NCI-H526 treated with DMSO at 0.1 percent for 48 hours (cell line): ENCODE measurements at regions not wholly inside any gene's neighbourhood (a gene's known extent, or its start where the extent isn't known, plus 50 kb on each side); places are given as distances from the start of the nearest gene placed in this dataset.

Experiments
- DNase-seq: peaks from one replicate; lab custom pipeline; 2025; lab: John Stamatoyannopoulos, UW

DNA sequence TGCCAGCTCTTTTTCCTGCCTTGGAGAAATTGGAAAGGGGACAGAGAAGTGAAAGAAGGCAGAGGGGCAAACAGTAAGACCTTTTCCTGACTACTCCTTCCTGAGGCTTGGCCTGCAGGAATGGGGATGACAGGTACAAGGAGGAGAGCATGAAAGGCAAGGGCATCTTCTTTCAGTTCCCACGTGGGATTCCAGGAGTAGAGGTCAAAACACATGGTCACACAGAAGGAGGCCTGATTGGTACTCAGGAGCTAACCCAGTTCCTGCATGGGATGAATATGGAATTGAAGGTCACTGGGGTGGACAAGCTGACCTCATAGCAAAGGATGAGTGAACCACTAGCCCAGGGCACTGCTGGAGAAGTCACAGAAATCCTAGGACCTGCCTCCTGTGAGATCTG, 112.5 kb upstream of the ZNF366 start:
- no peak for DNase-seq

- DNase-seq = no peak
Measured at GRCh38 chr5:72619251-72619650, 112.0 kb upstream of the ZNF366 start.

GRCh38 chr5:72618708-72619107, 111.5 kb upstream of the ZNF366 start:
- DNase-seq = no peak

GRCh38 chr5:72615061-72615460, 107.9 kb upstream of the ZNF366 start:
- DNase-seq = no peak

- no peak for DNase-seq
Measured at GRCh38 chr5:72613515-72613914, 106.3 kb upstream of the ZNF366 start.

GRCh38 chr5:72612810-72613209, 105.6 kb upstream of the ZNF366 start:
- DNase-seq = no peak

DNA sequence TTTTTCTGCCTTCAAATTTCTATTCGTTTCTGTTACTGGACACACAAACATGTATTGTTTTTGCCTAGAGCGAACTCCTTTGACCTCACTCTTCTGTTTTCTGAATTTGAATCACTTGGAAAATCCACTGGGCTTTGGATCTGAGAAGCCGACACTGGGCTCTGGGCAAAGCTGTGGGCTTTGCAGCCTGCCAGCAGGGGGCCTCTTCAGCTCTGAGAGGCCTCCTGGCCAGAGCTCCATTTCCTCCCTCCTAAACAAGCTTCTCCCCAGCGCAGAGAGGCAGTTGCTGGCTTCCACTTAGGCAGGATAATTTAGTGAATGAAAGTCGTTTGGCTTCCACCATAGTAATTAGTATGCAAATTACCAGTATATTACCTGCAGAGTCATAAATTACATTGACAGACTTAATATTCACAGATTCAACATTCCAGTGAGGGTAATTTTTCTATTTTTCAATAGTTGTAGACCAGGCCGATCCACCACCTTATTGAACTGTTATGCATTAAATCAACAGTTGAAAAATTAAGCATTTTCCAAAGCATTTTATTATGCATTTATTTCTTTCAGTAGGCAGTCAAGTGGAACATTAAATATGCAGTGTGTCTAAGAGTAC, 104.0 kb upstream of the ZNF366 start:
- peak; percentile 61 for DNase-seq

DNA sequence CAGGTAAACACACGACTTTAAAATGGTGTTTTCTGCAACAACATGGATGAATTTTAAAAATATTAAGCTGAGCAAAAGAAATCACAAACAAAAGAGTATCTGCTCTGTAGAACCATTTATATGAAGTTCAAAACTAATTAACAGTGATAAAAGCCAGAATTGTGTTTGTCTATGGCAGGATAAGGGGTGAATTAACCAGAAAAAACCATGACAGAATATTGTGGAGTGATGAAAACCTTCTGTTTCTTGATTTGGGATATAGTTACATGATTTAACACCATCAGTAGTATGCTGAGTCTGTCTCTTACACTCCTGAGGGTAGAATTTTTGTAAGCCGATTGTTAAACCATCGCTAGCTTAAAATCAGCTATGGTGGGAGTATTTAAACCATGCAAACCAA, 101.7 kb upstream of the ZNF366 start:
- no peak for DNase-seq

DNA sequence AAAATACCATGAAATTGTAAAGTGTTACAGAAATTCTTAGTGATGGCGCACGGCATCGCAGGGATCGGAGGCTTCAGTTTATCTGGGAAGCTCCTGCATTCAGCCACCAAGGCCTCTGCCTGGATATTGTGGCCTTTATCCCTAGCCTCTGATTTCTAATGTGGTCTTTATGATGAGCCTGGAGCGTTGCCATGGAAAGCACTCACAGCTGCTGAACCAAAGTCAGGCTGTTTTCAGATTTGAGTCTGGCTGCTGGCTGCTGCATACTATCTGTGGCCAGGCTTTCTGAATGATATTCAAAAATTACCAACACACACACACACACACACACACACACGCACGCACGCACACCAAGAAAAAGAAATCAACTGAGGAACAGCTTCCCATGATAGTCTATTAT, 101.1 kb upstream of the ZNF366 start:
- DNase-seq = no peak

- DNase-seq = no peak
Measured at GRCh38 chr5:72607381-72607780, 100.2 kb upstream of the ZNF366 start.

DNA sequence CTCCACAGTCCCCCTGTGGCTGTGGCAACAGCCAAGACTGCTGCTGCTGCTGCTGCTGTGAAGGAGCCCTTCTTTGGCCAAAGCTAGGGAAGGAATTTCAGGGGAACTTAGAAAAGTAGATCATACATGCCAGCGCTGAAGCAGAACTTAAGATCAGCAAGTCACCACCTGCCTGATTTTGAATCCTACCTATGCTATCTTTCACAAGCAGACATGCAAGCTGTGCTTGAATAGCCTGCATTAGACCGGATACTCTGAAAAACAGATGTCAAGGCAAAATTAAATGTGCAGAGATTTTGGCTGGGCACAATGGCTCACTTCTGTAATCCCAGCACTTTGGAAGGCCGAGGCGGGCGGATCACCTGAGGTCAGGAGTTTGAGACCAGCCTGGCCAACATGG, 99.3 kb upstream of the ZNF366 start:
- no peak for DNase-seq

DNA sequence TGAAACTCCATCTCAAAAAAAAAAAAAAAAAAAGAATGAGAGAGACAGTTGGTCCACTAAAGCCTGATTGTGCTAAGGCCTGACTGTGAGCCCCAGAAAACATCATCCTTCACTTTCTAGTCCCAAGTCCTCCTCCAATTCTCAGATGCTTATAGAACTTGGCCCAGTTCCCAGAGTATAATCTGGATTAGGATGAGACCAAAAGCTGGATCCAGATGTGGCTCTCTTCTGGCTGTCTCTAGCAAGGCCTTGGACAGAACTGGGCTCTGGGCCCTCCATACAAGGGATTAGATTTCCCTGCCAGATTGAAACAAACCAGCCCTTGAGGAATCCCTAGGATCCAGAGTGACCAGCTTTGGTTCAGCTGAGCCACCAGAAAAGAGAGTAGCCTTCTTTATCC, 98.4 kb upstream of the ZNF366 start:
- no peak for DNase-seq

DNA sequence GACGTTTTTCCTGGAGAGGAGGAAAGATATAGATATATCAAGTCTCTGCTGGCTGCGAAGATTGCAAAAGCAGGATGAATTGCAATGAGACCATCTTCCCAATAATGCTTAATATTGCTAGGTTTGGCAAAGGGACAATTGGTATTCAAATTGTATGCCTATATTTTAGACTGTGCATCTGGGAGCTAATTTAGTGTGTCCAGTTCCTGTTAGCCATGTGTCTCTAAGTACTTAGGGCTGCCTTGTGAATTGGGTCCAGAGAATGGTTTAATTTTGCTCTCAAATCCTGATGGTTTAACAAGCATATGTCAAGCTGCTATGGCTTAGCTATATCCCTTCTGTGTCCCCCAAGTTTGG, 97.6 kb upstream of the ZNF366 start:
- DNase-seq = no peak

DNA sequence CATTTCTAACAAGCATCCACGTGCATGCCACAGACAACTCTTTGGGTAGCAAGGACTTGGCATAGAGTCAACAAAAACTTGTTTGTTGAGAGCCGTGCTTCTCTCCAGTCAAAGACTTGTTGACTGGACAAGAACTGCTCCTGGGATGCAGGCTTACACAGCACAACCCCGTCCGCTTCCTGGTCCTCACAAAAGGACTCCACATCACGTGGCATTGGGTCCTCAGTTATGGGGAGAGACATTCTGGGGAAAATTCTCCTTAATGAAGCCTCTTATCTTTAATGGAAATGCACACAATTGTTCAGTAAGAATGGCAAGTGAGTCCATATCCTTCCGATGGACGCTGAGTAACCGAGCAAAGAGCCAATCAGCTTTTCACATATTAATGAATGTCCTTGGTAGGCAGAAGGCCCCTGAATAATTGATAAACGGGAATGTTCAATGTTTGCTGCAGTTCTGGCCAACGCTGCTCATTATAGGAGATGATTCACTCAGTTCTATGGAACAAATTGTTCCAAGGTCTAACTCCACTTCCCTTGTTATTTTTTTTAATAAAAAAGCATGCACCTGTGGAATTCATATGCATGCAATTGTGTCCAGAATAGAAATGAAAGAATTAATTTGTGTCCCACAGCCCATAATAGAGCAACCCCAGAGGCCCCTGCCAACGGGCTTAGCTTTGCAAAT, 97.0 kb upstream of the ZNF366 start:
- DNase-seq = no peak

DNA sequence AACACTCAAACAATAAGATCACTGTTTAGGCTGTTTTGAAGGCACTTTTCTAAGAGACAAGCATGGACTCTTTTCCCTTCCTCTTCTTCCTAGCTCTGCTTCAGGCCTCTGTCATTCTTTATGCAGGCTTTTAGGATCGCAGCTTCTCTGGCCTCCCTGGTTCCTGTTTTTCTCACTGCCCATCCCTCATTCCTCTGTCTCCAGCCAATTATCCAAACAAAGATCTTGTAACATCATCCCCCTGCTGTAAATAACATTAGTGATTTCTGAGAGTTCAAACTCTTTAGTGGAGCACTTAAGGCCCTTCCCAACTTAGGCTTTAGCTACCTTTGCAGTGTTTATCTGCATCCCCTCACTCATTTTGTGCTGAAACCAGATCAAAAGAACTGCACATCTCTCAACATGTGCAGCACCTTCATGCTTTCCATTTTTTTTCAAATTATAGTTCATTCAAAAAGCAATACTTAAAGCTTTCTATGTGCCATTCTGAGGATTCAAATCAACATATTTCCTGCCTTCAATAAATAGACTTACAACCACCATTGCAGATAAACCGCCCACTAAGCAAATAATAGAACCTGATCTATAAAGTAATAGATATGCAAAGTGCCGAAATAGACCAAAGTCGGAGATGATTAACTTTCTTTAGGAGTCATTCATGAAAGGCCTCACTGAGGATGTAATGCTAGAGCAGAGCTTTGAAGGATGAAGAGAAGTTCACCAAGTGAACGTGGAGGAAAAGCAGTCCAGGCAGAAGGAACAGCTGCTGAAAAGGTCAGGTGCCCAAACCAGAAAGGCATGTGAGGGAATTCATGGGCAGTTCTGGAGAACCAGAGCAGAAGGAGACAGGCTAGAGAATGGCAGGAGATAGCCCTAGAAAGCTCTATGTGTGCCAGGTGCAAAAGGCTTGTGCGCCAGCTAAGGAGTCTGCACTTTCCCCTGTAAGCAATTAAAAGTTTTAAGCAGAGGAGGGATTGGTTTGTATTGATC, 95.8 kb upstream of the ZNF366 start:
- DNase-seq = no peak

GRCh38 chr5:72601861-72602260, 94.7 kb upstream of the ZNF366 start:
- no peak for DNase-seq

DNA sequence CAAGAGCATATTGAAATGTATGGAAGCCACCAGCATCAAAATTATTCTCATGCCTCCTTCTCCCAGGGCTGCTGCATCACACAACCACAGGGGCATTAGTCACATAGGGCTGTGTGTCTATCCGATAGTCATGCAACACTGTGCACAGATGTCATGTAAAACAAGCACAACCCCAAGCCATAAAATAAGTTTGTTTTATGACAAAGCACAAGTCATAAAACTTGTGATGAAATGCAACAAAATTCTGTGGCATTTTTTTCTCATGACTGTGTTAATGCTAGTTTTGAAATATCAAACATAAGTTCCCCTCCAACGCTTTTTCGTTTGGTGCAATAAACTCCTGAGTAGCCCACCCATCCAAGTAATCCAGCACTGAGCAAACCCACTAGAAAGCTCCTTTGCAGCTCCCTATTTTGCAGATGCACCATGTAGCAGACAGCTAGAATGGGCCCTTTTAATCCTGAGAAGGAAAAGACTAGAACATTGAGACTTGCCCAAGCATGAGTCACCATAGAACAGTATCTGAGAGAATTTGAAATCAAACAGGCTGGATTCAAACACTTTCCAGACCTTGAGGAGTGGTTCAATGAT, 93.3 kb upstream of the ZNF366 start:
- no peak for DNase-seq

DNA sequence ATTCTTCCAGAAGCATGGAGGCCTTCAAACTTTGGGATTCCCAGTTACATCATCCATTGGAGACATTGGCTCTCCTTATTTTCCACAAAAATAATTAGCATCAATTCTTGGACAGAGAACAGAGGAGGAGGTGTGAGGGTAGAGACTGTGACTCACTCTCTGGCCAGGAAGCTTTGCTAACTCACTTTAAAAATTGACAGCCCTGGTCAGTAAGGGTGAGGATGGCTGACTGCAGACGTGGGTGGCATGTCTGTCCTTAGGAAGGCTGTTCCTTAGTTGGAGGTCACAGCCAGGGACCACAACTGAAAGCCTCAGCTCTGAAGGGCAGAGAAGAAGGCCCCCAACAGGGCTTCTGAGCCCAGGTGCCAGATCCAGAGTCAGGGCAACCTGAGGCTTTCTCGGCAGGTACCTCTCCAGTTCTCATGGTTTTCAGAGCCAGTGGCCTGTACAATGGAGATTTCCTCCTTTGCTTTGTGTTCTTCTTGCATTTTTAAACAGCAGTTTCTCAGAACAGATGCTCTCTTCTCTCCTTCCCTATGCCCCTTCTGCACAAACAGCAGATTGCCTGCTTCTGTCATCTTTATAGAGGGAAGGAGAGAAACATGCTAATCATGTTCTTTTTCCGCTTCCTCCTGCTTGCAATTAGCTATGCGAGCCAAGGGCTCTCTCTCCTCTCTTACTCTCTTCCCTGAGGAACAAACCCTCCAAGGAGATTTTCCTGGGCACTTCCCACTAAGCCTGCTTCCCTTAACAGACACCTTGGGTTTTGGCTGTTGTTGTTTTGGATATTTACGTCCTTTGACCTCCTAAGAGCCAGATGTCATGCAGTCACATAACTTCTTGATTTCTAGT, 92.5 kb upstream of the ZNF366 start:
- no peak for DNase-seq

DNA sequence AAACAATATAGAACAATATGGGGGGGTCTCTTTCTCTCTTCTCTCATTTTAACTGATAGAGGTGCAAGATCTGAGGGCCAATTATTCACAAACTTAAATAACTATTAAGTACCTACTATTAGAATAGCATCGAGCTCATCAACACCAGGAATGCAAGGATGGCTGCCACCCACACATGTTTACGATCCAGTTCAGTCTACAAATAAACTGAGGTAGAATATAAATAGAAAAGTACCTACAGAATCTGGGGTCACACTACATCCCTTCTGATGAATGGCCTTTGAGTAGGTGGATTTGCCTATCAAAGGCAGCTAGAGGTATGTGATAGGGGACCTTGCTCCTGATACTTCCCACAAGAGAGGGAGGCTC, 91.8 kb upstream of the ZNF366 start:
- no peak for DNase-seq

GRCh38 chr5:72598401-72599064, 91.3 kb upstream of the ZNF366 start:
- DNase-seq = no peak

GRCh38 chr5:72597456-72597948, 90.3 kb upstream of the ZNF366 start:
- no peak for DNase-seq
